H1 (cell line): ENCODE measurements at regions not wholly inside any gene's neighbourhood (a gene's known extent, or its start where the extent isn't known, plus 50 kb on each side); places are given as distances from the start of the nearest gene placed in this dataset.

Experiments
- CTCF ChIA-PET: fragments of 300-600 bp; sonication (Branson Sonifier 250); formaldehyde crosslinking; loops from one replicate; lab custom pipeline; 2021; ENCODE audit not compliant: partially characterized antibody; lab: Charles Lee
- POLR2A ChIA-PET: fragments of 300-600 bp; sonication (Branson Sonifier 250); formaldehyde crosslinking; loops from one replicate; lab custom pipeline; 2021; ENCODE audit warnings: inconsistent platforms; ENCODE audit not compliant: partially characterized antibody; lab: Charles Lee
- DNase-seq, 2 experiments: peaks; one replicate each; pipeline versions ENCODE4 v3.0.0 to v3.0.0-alpha.2; 2010 to 2022; ENCODE audit warnings: low spot score in 2 of 2, low read depth in 1 of 2, mixed read lengths in 1 of 2
- FAIRE-seq: peaks from 2 replicates; lab custom pipeline; 2011; peaks lifted over from hg19 to GRCh38; lab: Jason Lieb, UNC
- H2AFZ ChIP-seq: 2 replicates; pipeline ENCODE4 v1.8.1; 2012; ENCODE audit warnings: low read length, inconsistent platforms
- H2AK5ac ChIP-seq: 2 replicates; pipeline ENCODE4 v1.6.1; 2013; ENCODE audit warnings: low read depth, low read length
- H2BK120ac ChIP-seq: replicated peaks from 2 replicates; pipeline ENCODE3; 2013; ENCODE audit warnings: low read depth, low read length, inconsistent platforms
- H2BK12ac ChIP-seq: 2 replicates; pipeline ENCODE4 v1.6.1; 2013; ENCODE audit warnings: low read depth, low read length
- H2BK15ac ChIP-seq: 2 replicates; pipeline ENCODE4 v1.6.1; 2013; ENCODE audit warnings: low read length
- H2BK20ac ChIP-seq: 2 replicates; pipeline ENCODE4 v1.6.1; 2013; ENCODE audit warnings: low read length
- H2BK5ac ChIP-seq: 2 replicates; pipeline ENCODE4 v1.6.1; 2013; ENCODE audit warnings: low read depth, low read length
- H3K14ac ChIP-seq: 2 replicates; pipeline ENCODE4 v1.6.1; 2013; ENCODE audit warnings: inconsistent platforms; ENCODE audit not compliant: insufficient read length
- H3K18ac ChIP-seq: 2 replicates; pipeline ENCODE4 v1.6.1; 2013; ENCODE audit warnings: low read length; ENCODE audit errors: extremely low read depth
- H3K23ac ChIP-seq: 2 replicates; pipeline ENCODE4 v1.6.1; 2013; ENCODE audit warnings: inconsistent platforms; ENCODE audit not compliant: insufficient read length
- H3K23me2 ChIP-seq: 2 replicates; pipeline ENCODE4 v1.6.1; 2013; ENCODE audit warnings: low read depth, low read length
- H3K27ac ChIP-seq: 2 replicates; pipeline ENCODE4 v1.6.1; 2011; ENCODE audit warnings: low read depth, low read length, inconsistent platforms
- H3K27me3 ChIP-seq, 4 experiments: replicated peaks in 1 of 4; 1 replicate in 1 of 4; 2 replicates in 3 of 4; pipeline versions ENCODE4 v1.6.1 to v1.8.1; 2011 to 2013; ENCODE audit warnings: low read length in 3 of 4, mild to moderate bottlenecking in 3 of 4, inconsistent platforms in 2 of 4, mixed read lengths in 2 of 4, moderate library complexity in 1 of 4; ENCODE audit not compliant: control insufficient read depth in 3 of 4, insufficient read depth in 3 of 4; ENCODE audit errors: extremely low read depth in 1 of 4
- H3K36me3 ChIP-seq, 4 experiments: 2 replicates each; pipeline versions ENCODE4 v1.6.1 to v1.8.1; 2011 to 2013; ENCODE audit warnings: mild to moderate bottlenecking in 4 of 4, low read length in 3 of 4, moderate library complexity in 2 of 4, control low read depth in 1 of 4, inconsistent platforms in 1 of 4; ENCODE audit not compliant: insufficient read depth in 4 of 4, control insufficient read depth in 2 of 4
- H3K4ac ChIP-seq: replicated peaks from 2 replicates; pipeline ENCODE3; 2013; ENCODE audit warnings: low read length, low read depth, mixed read lengths, inconsistent platforms; ENCODE audit not compliant: insufficient read length
- H3K4me1 ChIP-seq, 4 experiments: replicated peaks in 1 of 4; 1 replicate in 1 of 4; 2 replicates in 3 of 4; pipeline versions ENCODE4 v1.6.1 to v1.8.1; 2011 to 2013; ENCODE audit warnings: low read length in 3 of 4, inconsistent platforms in 2 of 4, mixed read lengths in 1 of 4; ENCODE audit not compliant: insufficient read depth in 4 of 4, control insufficient read depth in 3 of 4
- H3K4me2 ChIP-seq, 2 experiments: 2 replicates each; pipeline versions ENCODE4 v1.6.1 to v1.8.1; 2011 to 2013; ENCODE audit warnings: low read depth in 2 of 2, low read length in 2 of 2, control low read depth in 1 of 2, inconsistent platforms in 1 of 2, mild to moderate bottlenecking in 1 of 2; ENCODE audit not compliant: insufficient read depth in 1 of 2
- H3K4me3 ChIP-seq, 4 experiments: fragments of 200-600, 300-600 bp in 1 of 4; sonication (generic), shearing (Covaris generic), sonication (Bioruptor Twin) in 1 of 4; 2 replicates each; pipeline versions ENCODE4 v1.5.1 to v1.8.1; 2011 to 2016; ENCODE audit warnings: low read length in 4 of 4, low read depth in 3 of 4, control low read depth in 2 of 4, inconsistent platforms in 2 of 4, mild to moderate bottlenecking in 2 of 4, mixed read lengths in 1 of 4, moderate library complexity in 1 of 4; ENCODE audit not compliant: insufficient read depth in 2 of 4; ENCODE audit errors: extremely low read depth in 1 of 4
- H3K56ac ChIP-seq: replicated peaks from 2 replicates; pipeline ENCODE3; 2013; ENCODE audit warnings: low read depth, mild to moderate bottlenecking, mixed read lengths, low read length, inconsistent platforms; ENCODE audit not compliant: insufficient read length
- H3K79me1 ChIP-seq: 2 replicates; pipeline ENCODE4 v1.6.1; 2013; ENCODE audit warnings: low read depth, low read length, control low read depth
- H3K79me2 ChIP-seq, 2 experiments: 2 replicates each; pipeline versions ENCODE4 v1.6.1 to v1.8.1; 2012 to 2013; ENCODE audit warnings: low read length in 2 of 2, mild to moderate bottlenecking in 2 of 2, inconsistent platforms in 1 of 2; ENCODE audit not compliant: insufficient read depth in 2 of 2, control insufficient read depth in 1 of 2
- H3K9ac ChIP-seq, 4 experiments: replicated peaks in 1 of 4; 1 replicate in 1 of 4; 2 replicates in 3 of 4; pipeline versions ENCODE4 v1.6.1 to v1.8.1; 2011 to 2013; ENCODE audit warnings: low read depth in 3 of 4, low read length in 3 of 4, control low read depth in 2 of 4, mild to moderate bottlenecking in 2 of 4, moderate library complexity in 2 of 4, inconsistent platforms in 1 of 4; ENCODE audit errors: extremely low read depth in 1 of 4
- H3K9me3 ChIP-seq, 2 experiments: 2 replicates each; pipeline versions ENCODE4 v1.6.1 to v1.8.1; 2012 to 2013; ENCODE audit warnings: mild to moderate bottlenecking in 2 of 2, moderate library complexity in 2 of 2, control low read depth in 1 of 2, inconsistent platforms in 1 of 2, low read depth in 1 of 2, low read length in 1 of 2, mixed read lengths in 1 of 2; ENCODE audit not compliant: insufficient read depth in 2 of 2
- H4K20me1 ChIP-seq, 2 experiments: replicated peaks in 1 of 2; 2 replicates each; pipeline versions ENCODE3 to v1.8.1; 2011 to 2013; ENCODE audit warnings: inconsistent platforms in 2 of 2, low read length in 2 of 2, mild to moderate bottlenecking in 1 of 2; ENCODE audit not compliant: insufficient read depth in 2 of 2, control insufficient read depth in 1 of 2
- H4K5ac ChIP-seq: 2 replicates; pipeline ENCODE4 v1.6.1; 2013; ENCODE audit warnings: low read length, low read depth, mixed read lengths, inconsistent platforms; ENCODE audit not compliant: insufficient read length
- H4K8ac ChIP-seq: 2 replicates; pipeline ENCODE4 v1.8.0; 2013; ENCODE audit warnings: mild to moderate bottlenecking, moderate library complexity, low read length, inconsistent platforms; ENCODE audit not compliant: insufficient read depth; ENCODE audit errors: extremely low read depth
- H4K91ac ChIP-seq: replicated peaks from 2 replicates; pipeline ENCODE3; 2013; ENCODE audit warnings: low read length, mixed read lengths, inconsistent platforms; ENCODE audit not compliant: insufficient read length
- KDM1A ChIP-seq: fragments of 200-600, 300-600 bp; sonication (generic); IDR thresholded peaks from 2 replicates; pipeline ENCODE4 v1.7.1; 2016; ENCODE audit warnings: mild to moderate bottlenecking, low read length, borderline replicate concordance
- SP4 ChIP-seq: IDR thresholded peaks from 2 replicates; pipeline ENCODE4 v1.6.1; 2012; ENCODE audit warnings: low read length, inconsistent platforms
- TAF1 ChIP-seq: IDR thresholded peaks from 2 replicates; pipeline ENCODE4 v1.6.1; 2011; ENCODE audit warnings: mild to moderate bottlenecking, low read depth, low read length
- WGBS, 2 experiments: shearing (Covaris generic) in 1 of 2; methylation state at CpG; one replicate each; pipeline versions ENCODE4 v1.1.6 to v1.1.7; 2013 to 2015; ENCODE audit warnings: low lambda C conversion rate in 2 of 2, mixed read lengths in 2 of 2, inconsistent platforms in 1 of 2, low coverage in 1 of 2, missing lambda C conversion rate in 1 of 2; ENCODE audit not compliant: insufficient replicate concordance in 2 of 2, insufficient coverage in 1 of 2, insufficient read length in 1 of 2; ENCODE audit errors: extremely low coverage in 1 of 2, missing lambda C conversion rate in 1 of 2; 5-methylcytosine and 5-hydroxymethylcytosine counted together

DNA sequence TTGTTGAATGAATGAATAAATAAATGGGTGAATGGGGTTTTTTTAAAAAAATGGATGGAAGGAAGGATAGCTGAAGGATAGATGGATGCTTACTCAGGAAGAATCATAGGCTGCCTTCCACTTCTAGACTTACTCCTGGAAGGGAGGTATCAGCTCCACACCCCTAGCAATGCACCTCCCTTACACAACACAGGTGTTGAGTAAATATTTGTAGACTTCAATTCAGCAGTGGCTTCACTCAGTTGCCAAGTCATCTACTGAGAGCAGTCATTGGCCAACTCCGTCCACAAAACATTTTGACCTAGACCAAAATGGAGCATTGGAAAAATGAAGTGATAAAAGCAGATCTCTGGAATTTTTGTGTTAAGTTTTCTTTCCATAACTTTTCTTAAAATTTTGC is 65.5 kb upstream of the ST8SIA2 start:
- Histone ChIP-seq H2BK15ac (no peak overlapping the region), H3K4me3 (no peak overlapping the region), H3K18ac (no peak overlapping the region), H3K79me1 (no peaks in the 10 kb centered on the region), H2BK120ac (no peak overlapping the region), H2AK5ac (no peak overlapping the region), H3K14ac (no peak overlapping the region), H2BK5ac (no peak overlapping the region), H3K27ac (no peak overlapping the region), H3K9me3 (peaks cover 6 to 9% of the 10 kb centered on the region in 2 experiments; a peak in 2 of 4 replicates), H3K79me2 (no peaks in the 10 kb centered on the region), H4K8ac (no peak overlapping the region), H2BK12ac (no peak overlapping the region), H3K4me1 (0 out of 7 replicates have a peak, but pooled peaks cover 0 to 3% (median 0%) of the 10 kb centered on the region in 4 experiments), H3K36me3 (no peaks in the 10 kb centered on the region), H3K23ac (no peak overlapping the region), H4K91ac (no peak overlapping the region), H2BK20ac (no peak overlapping the region), H3K9ac (no peak overlapping the region), H3K4me2 (no peak overlapping the region), H2AFZ (no peak overlapping the region), H4K5ac (no peak overlapping the region), H3K23me2 (no peaks in the 10 kb centered on the region), H3K56ac (no peak overlapping the region), H3K4ac (no peak overlapping the region), H3K27me3 (no peaks in the 10 kb centered on the region), H4K20me1 (no peaks in the 10 kb centered on the region)
- DNase-seq (no peak), FAIRE-seq (no peak)
- no peak for TF ChIP-seq SP4
- no peak for TF ChIP-seq KDM1A
- TF ChIP-seq TAF1: no peak
- ChIA-PET POLR2A (no interaction called here), CTCF (interaction anchor here (0.9 to 3.6 kb wide), 5 partner anchors 11 to 237 kb away, joined by 3 to 15 read pairs (median 4); no protein-coding TSS in a partner anchor)
- 83% methylated on average over 1 of the region's 1 CpG; no CpG with 5 or more reads in 1 of the 2 experiments for WGBS, 2 experiments
